Left ventricle myocardium inferior (tissue), 1 donor: ENCODE measurements at regions not wholly inside any gene's neighbourhood (a gene's known extent, or its start where the extent isn't known, plus 50 kb on each side); places are given as distances from the start of the nearest gene placed in this dataset.

Experiments used
- DNase-seq: peaks from one replicate; pipeline ENCODE4 v3.0.0-alpha.2; 2020
- H3K27ac ChIP-seq: fragments of 200-600 bp; replicated peaks from 2 replicates; pipeline ENCODE4 v1.8.0; 2021
- H3K27me3 ChIP-seq: fragments of 200-600 bp; 2 replicates; pipeline ENCODE4 v1.8.0; 2021; ENCODE audit warnings: low read depth
- H3K36me3 ChIP-seq: fragments of 200-600 bp; 2 replicates; pipeline ENCODE4 v1.8.0; 2021
- H3K4me1 ChIP-seq: fragments of 200-600 bp; 2 replicates; pipeline ENCODE4 v1.8.0; 2021
- H3K4me3 ChIP-seq: fragments of 200-600 bp; 2 replicates; pipeline ENCODE4 v1.8.0; 2021; ENCODE audit warnings: mild to moderate bottlenecking, moderate library complexity
- H3K9me3 ChIP-seq: fragments of 200-600 bp; replicated peaks from 2 replicates; pipeline ENCODE4 v1.8.0; 2021
- CTCF ChIP-seq: fragments of 200-600 bp; IDR thresholded peaks from 2 replicates; pipeline ENCODE4 v1.8.0; 2021; ENCODE audit warnings: antibody characterized with exemption, mild to moderate bottlenecking, borderline replicate concordance
- intact Hi-C: fragments of 100-400 bp; cut with micrococcal nuclease; formaldehyde crosslinking; loops from one replicate; pipeline ENCODE4 v1.11.0; 2022
- donor health status: DM: no; HTN: yes; CAD: no; lungs with severe emphysema.

GRCh38 chr5:168012006-168012405 is 279.4 kb upstream of the WWC1 start:
- no peaks in the 10 kb centered on the region for H3K9me3 ChIP-seq
- TF ChIP-seq CTCF: no peak
- peaks cover 61% of the 10 kb centered on the region for H3K4me1 ChIP-seq
- no peak overlapping the region for H3K4me3 ChIP-seq
- intact Hi-C loops: no loop called here
- no peaks in the 10 kb centered on the region for H3K27me3 ChIP-seq
- no peaks in the 10 kb centered on the region for H3K36me3 ChIP-seq
- peak overlapping the region; percentile 11 for H3K27ac ChIP-seq
- DNase-seq: no peak

- no peak overlapping the region for H3K4me3 ChIP-seq
- peaks cover 62% of the 10 kb centered on the region for H3K4me1 ChIP-seq
- intact Hi-C loops: no loop called here
- TF ChIP-seq CTCF: no peak
- no peaks in the 10 kb centered on the region for H3K9me3 ChIP-seq
- no peaks in the 10 kb centered on the region for H3K36me3 ChIP-seq
- peak overlapping the region; percentile 4 for H3K27ac ChIP-seq
- DNase-seq: no peak
- no peaks in the 10 kb centered on the region for H3K27me3 ChIP-seq
These were observed 277.9 kb upstream of the WWC1 start for GRCh38 chr5:168013546-168013945.

GRCh38 chr5:168014433-168015123 is 276.9 kb upstream of the WWC1 start:
- H3K27me3 ChIP-seq: no peaks in the 10 kb centered on the region
- no peaks in the 10 kb centered on the region for H3K36me3 ChIP-seq
- no peak overlapping the region for H3K4me3 ChIP-seq
- H3K4me1 ChIP-seq: peaks cover 62% of the 10 kb centered on the region
- no peak for DNase-seq
- intact Hi-C loops: no loop called here
- no peak overlapping the region for H3K27ac ChIP-seq
- TF ChIP-seq CTCF: no peak
- H3K9me3 ChIP-seq: no peaks in the 10 kb centered on the region

GRCh38 chr5:168015506-168015905 is 275.9 kb upstream of the WWC1 start:
- no peaks in the 10 kb centered on the region for H3K27me3 ChIP-seq
- TF ChIP-seq CTCF: no peak
- no peaks in the 10 kb centered on the region for H3K36me3 ChIP-seq
- DNase-seq: no peak
- H3K9me3 ChIP-seq: no peaks in the 10 kb centered on the region
- H3K4me3 ChIP-seq: no peak overlapping the region
- intact Hi-C loops: no loop called here
- H3K4me1 ChIP-seq: peaks cover 62% of the 10 kb centered on the region
- no peak overlapping the region for H3K27ac ChIP-seq

- Histone ChIP-seq H3K4me1 (peaks cover 62% of the 10 kb centered on the region), H3K4me3 (no peak overlapping the region), H3K27ac (peak overlapping the region; percentile 30), H3K27me3 (no peaks in the 10 kb centered on the region), H3K36me3 (no peaks in the 10 kb centered on the region), H3K9me3 (no peaks in the 10 kb centered on the region)
- TF ChIP-seq CTCF: no peak
- no peak for DNase-seq
- intact Hi-C loops: no loop called here
These were observed 274.1 kb upstream of the WWC1 start for GRCh38 chr5:168017313-168017712.
